ENCODE measurements at regions not wholly inside any gene's neighbourhood (a gene's known extent, or its start where the extent isn't known, plus 50 kb on each side); places are given as distances from the start of the nearest gene placed in this dataset.

- H3K27ac Mint-ChIP-seq: no peak overlapping the region
- no peak overlapping the region for H3K4me3 Mint-ChIP-seq
- no peaks in the 10 kb centered on the region for H3K36me3 Mint-ChIP-seq (ENCODE audit: low read depth)
- H3K9me3 Mint-ChIP-seq: no peaks in the 10 kb centered on the region
- no peaks in the 10 kb centered on the region for H3K4me1 Mint-ChIP-seq (ENCODE audit: low read depth)
- peaks cover 16% of the 10 kb centered on the region for H3K27me3 Mint-ChIP-seq
Measured at GRCh38 chr7:46830-47140, 145.6 kb upstream of the FAM20C start.

GRCh38 chr7:51456-52068 lies 140.8 kb upstream of the FAM20C start:
- H3K9me3 Mint-ChIP-seq: no peaks in the 10 kb centered on the region

GRCh38 chr7:52100-52499 lies 140.3 kb upstream of the FAM20C start:
- Mint-ChIP-seq H3K27me3 (peaks cover under 1% of the 10 kb centered on the region), H3K9me3 (no peaks in the 10 kb centered on the region), H3K4me3 (no peak overlapping the region), H3K36me3 (ENCODE audit: low read depth) (no peaks in the 10 kb centered on the region), H3K27ac (no peak overlapping the region), H3K4me1 (ENCODE audit: low read depth) (no peaks in the 10 kb centered on the region)

More at GRCh38 chr7:51456-52068, 140.8 kb upstream of the FAM20C start:
- Mint-ChIP-seq H3K4me1 (ENCODE audit: low read depth) (no peaks in the 10 kb centered on the region), H3K36me3 (ENCODE audit: low read depth) (no peaks in the 10 kb centered on the region), H3K27ac (no peak overlapping the region), H3K27me3 (peaks cover 3% of the 10 kb centered on the region), H3K4me3 (no peak overlapping the region)

- Mint-ChIP-seq H3K4me3 (no peak overlapping the region), H3K36me3 (ENCODE audit: low read depth) (no peaks in the 10 kb centered on the region), H3K27me3 (no peaks in the 10 kb centered on the region), H3K27ac (no peak overlapping the region), H3K9me3 (no peaks in the 10 kb centered on the region), H3K4me1 (ENCODE audit: low read depth) (no peaks in the 10 kb centered on the region)
Measured at GRCh38 chr7:53531-53930, 138.8 kb upstream of the FAM20C start.

GRCh38 chr7:54615-55014 lies 137.8 kb upstream of the FAM20C start:
- Mint-ChIP-seq H3K4me3 (no peak overlapping the region), H3K4me1 (ENCODE audit: low read depth) (no peaks in the 10 kb centered on the region), H3K36me3 (ENCODE audit: low read depth) (no peaks in the 10 kb centered on the region), H3K27ac (no peak overlapping the region), H3K27me3 (no peaks in the 10 kb centered on the region), H3K9me3 (no peaks in the 10 kb centered on the region)

- Mint-ChIP-seq H3K4me3 (no peak overlapping the region), H3K4me1 (ENCODE audit: low read depth) (no peaks in the 10 kb centered on the region), H3K27ac (no peak overlapping the region), H3K36me3 (ENCODE audit: low read depth) (no peaks in the 10 kb centered on the region), H3K9me3 (no peaks in the 10 kb centered on the region), H3K27me3 (no peaks in the 10 kb centered on the region)
Measured at GRCh38 chr7:55690-56248, 136.6 kb upstream of the FAM20C start.

GRCh38 chr7:56291-56913 lies 136.0 kb upstream of the FAM20C start:
- Mint-ChIP-seq H3K27me3 (no peaks in the 10 kb centered on the region), H3K4me1 (ENCODE audit: low read depth) (no peaks in the 10 kb centered on the region), H3K4me3 (no peak overlapping the region), H3K27ac (no peak overlapping the region), H3K36me3 (ENCODE audit: low read depth) (no peaks in the 10 kb centered on the region), H3K9me3 (no peaks in the 10 kb centered on the region)

GRCh38 chr7:57071-57470 lies 135.3 kb upstream of the FAM20C start:
- no peaks in the 10 kb centered on the region for H3K36me3 Mint-ChIP-seq (ENCODE audit: low read depth)
- no peaks in the 10 kb centered on the region for H3K4me1 Mint-ChIP-seq (ENCODE audit: low read depth)
- H3K9me3 Mint-ChIP-seq: no peaks in the 10 kb centered on the region
- H3K27ac Mint-ChIP-seq: no peak overlapping the region
- no peaks in the 10 kb centered on the region for H3K27me3 Mint-ChIP-seq
- no peak overlapping the region for H3K4me3 Mint-ChIP-seq

GRCh38 chr7:57482-58255 lies 134.7 kb upstream of the FAM20C start:
- Mint-ChIP-seq H3K36me3 (ENCODE audit: low read depth) (no peaks in the 10 kb centered on the region), H3K4me3 (no peak overlapping the region)

GRCh38 chr7:58316-58715 lies 134.1 kb upstream of the FAM20C start:
- no peak overlapping the region for H3K27ac Mint-ChIP-seq
- no peaks in the 10 kb centered on the region for H3K9me3 Mint-ChIP-seq
- H3K36me3 Mint-ChIP-seq (ENCODE audit: low read depth): no peaks in the 10 kb centered on the region
- no peaks in the 10 kb centered on the region for H3K4me1 Mint-ChIP-seq (ENCODE audit: low read depth)
- no peak overlapping the region for H3K4me3 Mint-ChIP-seq
- H3K27me3 Mint-ChIP-seq: no peaks in the 10 kb centered on the region

More at GRCh38 chr7:57482-58255, 134.7 kb upstream of the FAM20C start:
- Mint-ChIP-seq H3K27ac (no peak overlapping the region), H3K9me3 (no peaks in the 10 kb centered on the region), H3K27me3 (no peaks in the 10 kb centered on the region), H3K4me1 (ENCODE audit: low read depth) (no peaks in the 10 kb centered on the region)

- Mint-ChIP-seq H3K9me3 (no peaks in the 10 kb centered on the region), H3K4me1 (ENCODE audit: low read depth) (no peaks in the 10 kb centered on the region), H3K4me3 (no peak overlapping the region), H3K27ac (no peak overlapping the region), H3K27me3 (no peaks in the 10 kb centered on the region), H3K36me3 (ENCODE audit: low read depth) (no peaks in the 10 kb centered on the region)
Measured at GRCh38 chr7:59079-60016, 133.0 kb upstream of the FAM20C start.

GRCh38 chr7:60017-60675 lies 132.2 kb upstream of the FAM20C start:
- H3K4me1 Mint-ChIP-seq (ENCODE audit: low read depth): no peaks in the 10 kb centered on the region
- no peaks in the 10 kb centered on the region for H3K27me3 Mint-ChIP-seq

GRCh38 chr7:60706-61105 lies 131.7 kb upstream of the FAM20C start:
- Mint-ChIP-seq H3K36me3 (ENCODE audit: low read depth) (no peaks in the 10 kb centered on the region), H3K4me1 (ENCODE audit: low read depth) (no peaks in the 10 kb centered on the region)

More at GRCh38 chr7:60017-60675, 132.2 kb upstream of the FAM20C start:
- Mint-ChIP-seq H3K9me3 (no peaks in the 10 kb centered on the region), H3K4me3 (no peak overlapping the region), H3K27ac (no peak overlapping the region), H3K36me3 (ENCODE audit: low read depth) (no peaks in the 10 kb centered on the region)

GRCh38 chr7:61111-61510 lies 131.3 kb upstream of the FAM20C start:
- Mint-ChIP-seq H3K4me1 (ENCODE audit: low read depth) (no peaks in the 10 kb centered on the region), H3K36me3 (ENCODE audit: low read depth) (no peaks in the 10 kb centered on the region), H3K9me3 (no peaks in the 10 kb centered on the region), H3K27me3 (no peaks in the 10 kb centered on the region), H3K4me3 (no peak overlapping the region), H3K27ac (no peak overlapping the region)

More at GRCh38 chr7:60706-61105, 131.7 kb upstream of the FAM20C start:
- H3K27ac Mint-ChIP-seq: no peak overlapping the region
- no peaks in the 10 kb centered on the region for H3K27me3 Mint-ChIP-seq
- no peak overlapping the region for H3K4me3 Mint-ChIP-seq
- H3K9me3 Mint-ChIP-seq: no peaks in the 10 kb centered on the region

Data from stimulated activated naive CD8-positive, alpha-beta T cell treated with anti-CD3 and anti-CD28 coated beads, Interleukin-15, Interleukin-2, amounts not matched to agents 100 ng/mL and 50 ng/mL, for 24 hours (primary cell).